Skeletal muscle tissue (tissue), 3 donors: ENCODE measurements at regions not wholly inside any gene's neighbourhood (a gene's known extent, or its start where the extent isn't known, plus 50 kb on each side); places are given as distances from the start of the nearest gene placed in this dataset.

Source experiments
- H3K27ac ChIP-seq: one replicate; pipeline ENCODE4 v1.7.0; 2013; ENCODE audit warnings: mild to moderate bottlenecking, low read depth, low read length, inconsistent platforms
- H3K27me3 ChIP-seq, 3 donors: one replicate each; pipeline ENCODE4 v1.7.0; 2013; ENCODE audit warnings: low read length in 3 of 3; ENCODE audit not compliant: control insufficient read depth in 3 of 3, insufficient read depth in 3 of 3
- H3K36me3 ChIP-seq, 3 donors: one replicate each; pipeline ENCODE4 v1.7.0; 2013; ENCODE audit warnings: low read length in 3 of 3; ENCODE audit not compliant: control insufficient read depth in 3 of 3, insufficient read depth in 3 of 3
- H3K4me1 ChIP-seq, 3 donors: one replicate each; pipeline ENCODE4 v1.7.0; 2013; ENCODE audit warnings: low read length in 3 of 3, mild to moderate bottlenecking in 3 of 3; ENCODE audit not compliant: control insufficient read depth in 3 of 3, insufficient read depth in 3 of 3
- H3K4me3 ChIP-seq, 3 donors: one replicate each; pipeline ENCODE4 v1.7.0; 2013; ENCODE audit warnings: low read length in 3 of 3
- H3K9ac ChIP-seq, 3 donors: one replicate each; pipeline ENCODE4 v1.7.0; 2013; ENCODE audit warnings: low read length in 3 of 3, mild to moderate bottlenecking in 3 of 3, moderate library complexity in 2 of 3, low read depth in 1 of 3
- H3K9me3 ChIP-seq, 3 donors: one replicate each; pipeline ENCODE4 v1.7.0; 2013; ENCODE audit warnings: low read length in 3 of 3; ENCODE audit not compliant: control insufficient read depth in 3 of 3
- donor health status: Osteomylitis.

DNA sequence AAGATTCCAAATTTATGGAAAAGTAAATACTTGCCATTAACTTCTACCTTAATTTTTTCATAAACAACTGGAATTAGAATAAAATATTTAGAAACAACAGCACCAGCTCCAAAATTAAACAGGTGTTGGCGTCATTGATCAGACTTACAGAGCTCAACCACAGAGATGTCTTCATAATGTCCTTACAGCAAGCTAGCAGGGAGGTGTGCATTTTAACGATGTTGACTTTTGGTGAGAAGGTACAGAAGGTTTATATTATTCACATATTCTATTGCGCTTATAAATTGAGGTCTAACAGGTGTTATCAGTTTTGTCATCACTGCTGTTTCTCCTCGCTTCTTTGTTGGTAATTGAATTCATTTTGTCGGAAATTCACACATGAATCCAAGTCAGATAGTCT, 226.2 kb upstream of the CA10 start:
- no peaks in the 10 kb centered on the region for H3K9me3 ChIP-seq
- H3K4me3 ChIP-seq = no peak overlapping the region
- no peaks in the 10 kb centered on the region for H3K36me3 ChIP-seq
- no peak overlapping the region for H3K9ac ChIP-seq
- H3K27ac ChIP-seq = no peak overlapping the region
- H3K4me1 ChIP-seq = no peaks in the 10 kb centered on the region
- no peaks in the 10 kb centered on the region for H3K27me3 ChIP-seq

DNA sequence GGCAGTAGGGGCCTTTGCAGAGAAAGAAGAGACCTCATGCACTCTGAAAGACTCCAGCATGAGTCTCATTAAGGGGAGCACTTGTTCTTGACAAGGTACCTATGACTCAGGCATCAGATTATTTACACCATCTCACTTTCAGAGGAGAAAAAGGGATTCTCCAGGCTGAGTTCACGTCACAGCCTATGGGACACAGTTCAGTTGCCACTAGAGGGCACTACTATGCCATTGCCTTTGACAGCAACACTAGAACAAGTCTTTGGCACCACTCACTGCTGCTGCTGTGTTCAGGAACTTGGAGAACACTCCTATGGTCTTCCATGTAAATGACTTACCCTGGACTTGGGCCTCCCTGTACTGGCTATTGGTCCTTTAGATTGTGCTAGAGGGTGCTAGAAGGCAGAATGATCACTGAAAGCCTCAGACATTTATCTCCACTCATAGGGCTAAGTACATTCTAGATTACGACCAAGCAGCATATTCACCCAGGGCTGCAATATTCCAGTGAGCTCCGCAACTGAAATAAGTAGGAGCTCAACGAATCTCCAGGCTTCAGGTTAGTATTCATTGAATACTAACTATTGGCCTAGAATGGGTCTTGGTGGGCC, 225.1 kb upstream of the CA10 start:
- H3K9me3 ChIP-seq = no peaks in the 10 kb centered on the region
- no peaks in the 10 kb centered on the region for H3K4me1 ChIP-seq
- H3K4me3 ChIP-seq = no peak overlapping the region
- H3K36me3 ChIP-seq = no peaks in the 10 kb centered on the region
- H3K27me3 ChIP-seq = no peaks in the 10 kb centered on the region
- H3K27ac ChIP-seq = no peak overlapping the region
- no peak overlapping the region for H3K9ac ChIP-seq

DNA sequence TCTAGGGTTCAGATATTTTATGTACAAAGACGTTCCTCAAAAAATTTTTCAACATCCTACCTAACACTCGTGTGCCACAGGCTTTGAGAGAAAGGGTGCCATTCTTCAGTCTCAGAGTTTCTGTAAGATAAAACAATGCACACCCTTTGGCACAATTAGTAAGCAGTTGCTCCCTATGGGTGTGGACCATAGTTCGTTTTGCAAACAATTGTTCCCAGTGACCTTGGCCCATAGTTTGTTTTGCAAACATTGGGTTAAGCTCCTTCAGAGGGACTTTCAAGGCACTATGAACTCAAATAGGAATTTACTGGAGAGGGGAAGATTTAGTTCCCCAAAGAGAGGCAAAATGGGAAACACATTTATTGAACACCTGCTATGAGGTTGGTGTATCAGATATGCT, 220.3 kb upstream of the CA10 start:
- Histone ChIP-seq H3K4me3 (no peak overlapping the region), H3K27me3 (no peaks in the 10 kb centered on the region), H3K9ac (no peak overlapping the region), H3K4me1 (no peaks in the 10 kb centered on the region), H3K27ac (no peak overlapping the region), H3K36me3 (no peaks in the 10 kb centered on the region), H3K9me3 (no peaks in the 10 kb centered on the region)

- Histone ChIP-seq H3K27ac (no peak overlapping the region), H3K36me3 (no peaks in the 10 kb centered on the region), H3K27me3 (no peaks in the 10 kb centered on the region), H3K4me3 (no peak overlapping the region), H3K9ac (no peak overlapping the region), H3K4me1 (no peaks in the 10 kb centered on the region), H3K9me3 (no peaks in the 10 kb centered on the region)
Observed at GRCh38 chr17:52376137-52376536, 217.6 kb upstream of the CA10 start.

GRCh38 chr17:52368886-52369285, 210.4 kb upstream of the CA10 start:
- H3K4me3 ChIP-seq = no peak overlapping the region

DNA sequence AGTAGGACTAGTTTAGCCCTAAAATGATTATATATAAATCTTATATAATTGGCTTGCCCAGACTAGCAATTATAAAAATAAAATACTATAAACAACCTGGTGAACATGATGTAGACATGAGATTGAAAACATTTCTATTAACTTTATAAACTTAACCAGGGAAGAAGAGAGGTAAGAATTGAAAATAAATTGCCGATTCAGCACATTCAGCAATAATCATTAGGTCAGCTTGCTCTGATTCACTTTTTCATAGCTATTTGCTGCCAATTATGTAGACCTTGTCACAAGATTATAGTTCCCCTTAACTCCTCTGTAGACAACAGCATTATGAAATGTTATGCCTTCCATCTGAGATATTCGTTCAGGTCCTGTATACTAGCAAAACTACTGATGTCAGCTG, 199.3 kb upstream of the CA10 start:
- no peaks in the 10 kb centered on the region for H3K4me1 ChIP-seq
- H3K4me3 ChIP-seq = no peak overlapping the region
- no peak overlapping the region for H3K27ac ChIP-seq
- no peaks in the 10 kb centered on the region for H3K36me3 ChIP-seq
- peaks cover 0 to 2% (median 0%) of the 10 kb centered on the region in 3 donors for H3K9me3 ChIP-seq
- no peaks in the 10 kb centered on the region for H3K27me3 ChIP-seq
- no peak overlapping the region for H3K9ac ChIP-seq

More at GRCh38 chr17:52368886-52369285, 210.4 kb upstream of the CA10 start:
- no peaks in the 10 kb centered on the region for H3K4me1 ChIP-seq
- H3K27me3 ChIP-seq = no peaks in the 10 kb centered on the region
- H3K9ac ChIP-seq = no peak overlapping the region
- no peak overlapping the region for H3K27ac ChIP-seq
- no peaks in the 10 kb centered on the region for H3K9me3 ChIP-seq
- no peaks in the 10 kb centered on the region for H3K36me3 ChIP-seq

DNA sequence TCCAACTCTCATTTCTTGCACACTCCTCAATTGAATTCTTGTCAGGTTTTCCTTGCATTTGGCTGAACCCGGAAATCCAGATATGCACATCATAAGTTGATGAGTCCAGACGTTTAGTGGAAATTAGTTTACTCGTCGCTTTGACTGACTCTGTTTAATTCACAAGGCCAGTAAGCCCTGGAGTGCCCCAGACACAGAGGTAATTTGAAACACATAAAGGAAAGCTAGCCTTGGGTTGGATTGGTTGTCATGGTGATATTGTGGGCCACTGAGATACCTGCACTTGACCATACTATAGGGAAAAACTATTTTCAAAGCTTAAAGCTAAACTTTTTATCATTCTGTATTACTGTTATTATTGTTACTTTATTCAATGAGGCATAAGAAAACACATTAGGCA, 178.3 kb upstream of the CA10 start:
- H3K9me3 ChIP-seq = no peaks in the 10 kb centered on the region
- H3K4me3 ChIP-seq = no peak overlapping the region
- no peaks in the 10 kb centered on the region for H3K36me3 ChIP-seq
- H3K27me3 ChIP-seq = no peaks in the 10 kb centered on the region
- H3K27ac ChIP-seq = no peak overlapping the region
- H3K9ac ChIP-seq = no peak overlapping the region
- no peaks in the 10 kb centered on the region for H3K4me1 ChIP-seq

- no peaks in the 10 kb centered on the region for H3K27me3 ChIP-seq
- no peak overlapping the region for H3K27ac ChIP-seq
- H3K9me3 ChIP-seq = no peaks in the 10 kb centered on the region
- no peak overlapping the region for H3K9ac ChIP-seq
- H3K36me3 ChIP-seq = no peaks in the 10 kb centered on the region
- no peaks in the 10 kb centered on the region for H3K4me1 ChIP-seq
- H3K4me3 ChIP-seq = no peak overlapping the region
Observed at GRCh38 chr17:52306314-52306713, 147.8 kb upstream of the CA10 start.

- Histone ChIP-seq H3K4me3 (no peak overlapping the region), H3K9me3 (no peaks in the 10 kb centered on the region), H3K27me3 (no peaks in the 10 kb centered on the region), H3K36me3 (no peaks in the 10 kb centered on the region), H3K27ac (no peak overlapping the region), H3K9ac (no peak overlapping the region), H3K4me1 (no peaks in the 10 kb centered on the region)
Observed at GRCh38 chr17:52298881-52299280, 140.4 kb upstream of the CA10 start.

GRCh38 chr17:52297230-52298010, 138.9 kb upstream of the CA10 start:
- H3K27me3 ChIP-seq = no peaks in the 10 kb centered on the region
- no peaks in the 10 kb centered on the region for H3K36me3 ChIP-seq
- H3K4me1 ChIP-seq = no peaks in the 10 kb centered on the region
- no peak overlapping the region for H3K27ac ChIP-seq
- no peak overlapping the region for H3K4me3 ChIP-seq
- no peaks in the 10 kb centered on the region for H3K9me3 ChIP-seq
- H3K9ac ChIP-seq = no peak overlapping the region
